GM19455 (cell line): ENCODE measurements at regions not wholly inside any gene's neighbourhood (a gene's known extent, or its start where the extent isn't known, plus 50 kb on each side); places are given as distances from the start of the nearest gene placed in this dataset.
"Not testable (repeated sequence)": the region's sequence is repeated elsewhere in the genome, so short reads cannot be mapped to it uniquely, and the experiment has no call there.

Experiments used
- ATAC-seq: cut with Tn5 transposase; IDR thresholded peaks from one replicate; pipeline ENCODE4 v1.9.1; 2021; ENCODE audit not compliant: unreplicated experiment

DNA sequence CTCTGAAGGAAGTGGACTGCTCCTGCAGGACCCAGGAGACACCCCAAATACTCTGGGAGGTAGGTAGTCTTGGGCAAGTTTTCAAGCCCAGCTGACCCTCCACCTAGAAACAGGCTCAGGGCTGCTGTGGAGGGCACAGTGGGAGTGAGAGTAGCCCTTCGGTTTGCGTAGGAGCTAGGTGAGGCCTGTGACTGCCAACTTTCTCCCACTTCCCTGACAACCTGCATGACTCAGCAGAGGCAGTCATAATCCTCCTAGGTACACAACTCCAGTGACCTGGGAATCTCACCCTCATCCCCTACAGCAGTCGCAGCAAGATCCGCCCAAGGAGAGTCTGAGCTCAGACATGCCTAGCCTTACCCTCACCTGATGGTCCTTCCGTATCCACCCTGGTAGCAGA lies 439.1 kb downstream of the CNTNAP4 start:
- ATAC-seq: not testable (repeated sequence)

DNA sequence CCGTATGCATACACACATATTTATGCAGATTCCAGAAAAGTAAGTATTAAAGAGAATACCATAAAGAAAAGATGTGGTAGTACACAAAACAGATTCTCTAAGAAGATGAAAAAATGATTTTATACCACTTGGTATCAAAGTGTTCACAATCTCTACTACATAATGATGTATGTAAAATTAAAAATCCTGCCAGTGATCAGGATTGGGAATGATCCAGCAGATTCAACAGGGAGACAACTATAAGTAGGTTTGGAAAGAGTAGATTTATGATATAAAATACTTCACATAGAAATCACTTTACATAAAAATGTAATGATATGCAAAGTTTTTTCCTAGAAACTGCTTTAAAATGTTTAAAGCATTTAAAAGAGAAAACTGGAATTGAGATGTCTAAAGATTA lies 447.0 kb downstream of the CNTNAP4 start:
- ATAC-seq: no peak

DNA sequence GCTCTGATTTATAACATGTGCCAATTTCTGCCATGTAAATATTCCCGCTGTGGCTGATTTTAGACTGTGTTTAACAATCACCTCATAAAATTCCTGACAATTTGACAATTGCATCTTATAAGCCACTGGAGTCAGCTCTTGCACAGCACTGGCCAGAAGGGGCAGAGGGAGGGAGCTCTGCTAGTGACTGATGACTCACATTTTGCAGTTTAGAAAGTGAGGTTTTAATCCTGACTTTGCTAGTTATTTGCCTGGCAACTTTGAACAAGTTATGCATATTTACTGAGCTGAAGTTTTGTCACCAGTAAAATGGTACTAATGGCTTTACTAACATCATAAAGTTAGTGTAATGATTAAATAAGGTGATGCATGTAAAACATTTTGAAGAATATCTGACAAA lies 452.3 kb downstream of the CNTNAP4 start:
- no peak for ATAC-seq

DNA sequence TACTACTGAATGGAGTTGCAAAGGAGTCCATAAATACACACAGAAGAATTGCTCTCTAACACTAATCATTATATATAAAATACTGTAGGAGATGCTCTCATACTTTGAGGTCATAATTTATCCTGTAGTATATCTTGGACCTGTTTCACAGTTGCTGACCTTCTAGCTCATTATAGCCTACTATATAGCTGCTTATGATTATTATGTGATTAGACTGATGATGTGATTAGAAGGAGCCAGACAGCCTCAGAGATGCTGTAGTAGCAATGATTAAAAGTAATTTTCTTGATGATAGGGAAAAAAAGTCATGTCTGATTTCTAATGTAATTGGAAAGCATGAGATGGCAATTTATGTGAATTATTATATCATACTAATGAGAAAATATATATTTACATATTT lies 455.7 kb downstream of the CNTNAP4 start:
- ATAC-seq: no peak

DNA sequence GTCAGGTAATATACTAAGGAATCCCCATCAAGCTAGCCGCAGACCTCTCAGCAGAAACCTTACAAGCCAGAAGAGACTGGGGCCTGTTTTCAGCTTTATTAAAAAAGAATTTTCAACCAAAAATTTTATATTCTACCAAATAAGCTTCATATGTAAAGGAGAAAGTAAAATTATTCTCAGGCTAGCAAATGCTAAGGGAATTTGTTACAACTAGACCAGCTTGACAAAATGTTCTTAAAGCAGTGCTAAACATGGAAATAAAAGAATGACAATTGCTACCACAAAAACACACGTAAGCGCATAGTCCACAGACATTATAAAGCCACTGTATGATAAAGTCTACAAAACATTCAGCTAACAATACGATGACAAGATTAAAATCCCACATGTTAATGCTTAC lies 449.4 kb upstream of the MON1B start:
- ATAC-seq: no peak

DNA sequence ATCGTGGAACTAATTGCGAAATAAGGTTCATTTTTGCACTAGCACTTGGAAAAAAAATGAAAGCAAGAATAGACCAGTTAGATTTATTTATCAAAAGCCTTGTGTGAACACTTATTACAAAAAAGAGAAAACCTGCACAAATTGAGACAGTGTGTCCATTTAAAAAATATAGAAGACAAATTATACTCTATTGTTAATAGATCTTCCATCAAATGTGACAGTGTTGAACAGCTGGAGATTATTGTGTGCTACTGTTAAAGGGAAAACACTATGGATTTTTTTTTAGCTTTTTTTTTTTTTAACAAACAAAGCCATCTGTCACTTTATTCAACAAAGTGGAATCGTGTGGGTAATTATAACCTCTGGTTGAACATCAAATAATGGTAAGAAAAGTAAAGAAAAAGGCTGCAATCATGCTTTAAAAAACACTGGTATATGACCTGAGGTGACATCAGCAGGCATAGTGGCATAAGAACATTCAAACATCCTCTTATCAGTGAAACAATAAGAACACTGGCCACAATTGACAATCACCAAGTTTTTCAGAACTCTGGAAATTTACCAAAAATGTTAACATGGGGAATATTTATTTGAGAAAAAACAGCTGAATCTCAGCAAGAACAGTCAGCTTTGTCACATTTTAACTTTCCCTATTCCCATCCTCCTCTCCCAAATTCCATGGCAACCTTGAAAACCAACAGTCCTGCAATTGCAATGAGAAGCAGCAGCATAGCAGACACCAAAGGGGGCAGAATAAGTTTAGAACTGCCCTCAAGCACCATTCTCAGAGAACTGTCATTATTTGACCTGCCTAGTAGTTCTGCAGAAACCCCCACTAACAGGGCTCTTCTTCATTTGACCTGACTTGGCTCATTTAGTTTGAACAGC lies 442.3 kb upstream of the MON1B start:
- ATAC-seq: no peak

DNA sequence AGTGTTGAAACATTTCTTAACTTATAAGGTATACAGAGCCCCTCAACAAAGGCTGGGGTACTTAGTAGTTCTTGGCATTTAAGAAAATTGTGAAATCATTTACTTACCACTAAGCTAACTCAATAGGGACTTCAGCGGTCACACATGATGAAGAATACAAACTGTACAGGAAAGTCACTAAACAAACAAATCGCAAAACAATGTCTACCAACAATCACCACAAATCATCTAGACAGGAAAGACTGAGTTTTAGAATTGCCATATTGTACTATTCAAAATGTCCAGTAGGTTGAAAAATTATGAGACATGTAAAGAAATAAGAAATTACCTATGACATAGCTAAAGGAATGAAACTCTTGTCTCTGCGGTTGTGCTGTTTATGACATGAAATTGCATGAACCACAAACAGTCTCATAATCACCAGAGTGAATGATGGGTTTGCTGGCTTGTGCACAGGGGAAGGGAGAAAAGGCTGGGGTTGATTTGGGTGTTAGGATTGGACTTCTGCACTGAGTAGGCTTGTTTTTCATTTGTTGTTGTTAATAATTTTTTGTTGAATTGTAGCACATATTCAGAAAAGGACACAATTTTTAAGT lies 441.1 kb upstream of the MON1B start:
- ATAC-seq: no peak

DNA sequence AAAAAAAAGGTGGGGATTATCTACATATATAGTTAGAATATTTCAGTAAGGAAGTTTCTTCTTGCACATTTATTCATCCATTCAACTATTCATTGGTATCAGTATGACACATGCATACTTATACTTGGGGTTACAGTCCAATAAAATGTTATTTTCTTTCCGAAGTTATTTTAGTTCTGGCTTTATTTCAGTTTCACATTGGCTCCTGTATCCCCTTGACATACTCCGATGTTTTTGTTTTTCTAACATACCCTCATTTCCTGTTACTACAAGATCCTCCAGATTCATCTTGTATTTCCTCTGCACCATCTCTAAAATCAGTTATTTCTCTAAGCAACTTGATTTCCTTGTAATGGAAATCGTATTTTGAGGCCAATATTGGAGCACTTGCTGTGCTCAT lies 435.5 kb upstream of the MON1B start:
- no peak for ATAC-seq

DNA sequence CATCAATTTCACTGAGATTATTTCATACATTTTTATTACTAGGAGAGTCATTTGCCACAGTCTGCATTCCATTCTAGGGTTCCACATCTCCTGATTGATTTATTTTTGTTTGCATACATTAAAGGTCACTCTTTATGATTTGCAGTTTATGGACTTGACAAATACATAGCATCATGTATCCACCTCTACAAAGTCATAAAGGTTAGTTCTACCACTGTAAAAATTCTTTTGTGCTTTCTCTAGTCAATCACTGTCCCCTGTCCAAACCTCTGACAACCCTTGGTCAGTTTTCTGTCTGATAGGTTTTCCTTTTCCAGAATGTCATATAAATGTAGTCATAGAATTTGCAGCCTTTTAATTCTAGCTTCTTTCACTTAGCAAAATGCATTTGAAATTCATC lies 434.6 kb upstream of the MON1B start:
- no peak for ATAC-seq

DNA sequence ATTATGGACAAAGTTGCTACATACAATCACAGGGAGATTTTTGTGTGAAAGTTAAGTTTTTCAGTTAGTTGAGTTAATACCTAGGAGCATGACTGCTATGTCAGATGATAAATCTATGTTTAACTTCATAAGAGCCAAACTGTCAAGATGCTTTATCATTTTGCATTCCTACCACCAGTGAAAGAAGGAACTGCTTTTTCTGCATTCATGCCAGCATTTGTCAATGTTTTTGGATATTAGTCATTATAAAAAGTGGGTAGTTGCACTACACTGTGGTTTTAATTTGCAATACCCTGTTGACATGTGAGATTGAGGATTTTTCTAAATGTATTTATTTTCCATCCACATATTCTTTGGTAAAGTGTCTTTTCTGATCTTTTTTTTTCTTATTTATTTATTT lies 434.0 kb upstream of the MON1B start:
- ATAC-seq: no peak

DNA sequence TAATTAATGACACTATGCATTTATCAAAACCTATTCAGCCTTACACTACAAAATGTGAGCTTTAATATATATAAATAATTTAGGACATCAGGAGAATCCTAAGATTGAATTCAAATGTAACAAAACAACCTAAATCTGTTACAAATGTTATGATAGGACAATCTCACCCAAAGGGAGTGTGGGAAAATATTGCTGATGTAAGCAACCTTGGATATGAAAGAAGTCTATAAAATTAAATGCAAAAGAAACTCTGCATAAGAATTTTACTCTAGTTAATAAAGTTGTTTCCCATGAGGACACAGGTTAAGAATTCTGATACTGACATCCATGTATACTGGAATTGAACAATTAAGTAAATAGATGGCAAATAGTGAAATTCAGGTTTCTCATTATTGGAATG lies 424.5 kb upstream of the MON1B start:
- ATAC-seq: no peak

DNA sequence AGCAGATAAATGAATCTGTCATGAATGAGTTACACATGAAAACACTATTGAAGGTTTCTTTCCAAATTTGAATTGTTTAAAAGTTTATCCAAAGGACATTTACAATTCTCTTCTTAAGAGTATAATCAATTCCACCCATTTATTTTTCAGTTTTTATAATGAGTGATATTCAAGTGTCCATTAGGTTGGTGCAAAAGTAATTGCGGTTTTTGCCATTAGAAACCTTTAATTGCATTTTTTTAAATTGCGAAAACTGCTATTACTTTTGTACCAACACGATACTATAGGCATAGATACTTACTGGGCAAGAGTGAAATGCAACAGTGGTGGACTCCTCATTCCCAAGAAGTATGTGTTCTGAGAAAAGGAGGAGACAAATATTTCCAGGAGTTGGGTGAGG lies 422.7 kb upstream of the MON1B start:
- ATAC-seq: no peak

DNA sequence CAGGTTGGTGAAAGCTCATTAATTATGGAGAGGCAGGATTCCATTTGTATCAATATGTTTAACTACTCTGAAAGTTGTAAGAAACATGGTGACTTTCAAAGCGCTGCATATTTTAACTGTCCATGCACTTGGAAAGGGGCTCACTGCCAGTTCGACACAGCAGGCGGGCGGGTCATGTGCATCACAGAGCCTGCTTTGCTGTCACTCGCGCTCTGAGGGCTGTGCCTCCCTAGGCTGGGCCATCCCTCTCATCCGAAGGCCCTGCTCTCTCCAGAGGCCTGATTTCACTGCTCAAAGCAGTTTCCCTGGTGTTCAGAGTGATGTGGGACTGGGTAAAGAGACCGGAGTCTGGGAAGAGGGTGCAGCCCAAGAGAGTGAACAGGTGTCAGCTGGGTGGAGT lies 422.0 kb upstream of the MON1B start:
- no peak for ATAC-seq

DNA sequence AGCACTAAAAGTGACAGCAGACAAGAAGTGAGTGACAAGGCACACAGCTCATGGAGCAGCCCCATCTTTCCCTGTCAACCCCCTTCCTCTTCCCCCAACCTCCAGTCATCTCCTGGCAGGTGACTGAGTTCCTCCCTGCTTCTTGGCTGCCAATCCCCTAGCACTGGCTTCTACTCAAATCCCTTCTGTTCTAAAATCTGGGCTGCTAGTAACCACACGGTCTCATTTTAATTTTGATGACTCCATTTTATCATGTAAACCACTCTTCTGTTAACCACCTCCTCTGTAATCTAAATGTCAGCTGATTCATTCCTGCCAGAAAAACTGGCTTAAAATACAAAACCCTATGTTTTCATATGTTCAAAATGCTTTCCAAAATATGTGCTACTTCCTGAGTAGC lies 419.8 kb upstream of the MON1B start:
- no peak for ATAC-seq

DNA sequence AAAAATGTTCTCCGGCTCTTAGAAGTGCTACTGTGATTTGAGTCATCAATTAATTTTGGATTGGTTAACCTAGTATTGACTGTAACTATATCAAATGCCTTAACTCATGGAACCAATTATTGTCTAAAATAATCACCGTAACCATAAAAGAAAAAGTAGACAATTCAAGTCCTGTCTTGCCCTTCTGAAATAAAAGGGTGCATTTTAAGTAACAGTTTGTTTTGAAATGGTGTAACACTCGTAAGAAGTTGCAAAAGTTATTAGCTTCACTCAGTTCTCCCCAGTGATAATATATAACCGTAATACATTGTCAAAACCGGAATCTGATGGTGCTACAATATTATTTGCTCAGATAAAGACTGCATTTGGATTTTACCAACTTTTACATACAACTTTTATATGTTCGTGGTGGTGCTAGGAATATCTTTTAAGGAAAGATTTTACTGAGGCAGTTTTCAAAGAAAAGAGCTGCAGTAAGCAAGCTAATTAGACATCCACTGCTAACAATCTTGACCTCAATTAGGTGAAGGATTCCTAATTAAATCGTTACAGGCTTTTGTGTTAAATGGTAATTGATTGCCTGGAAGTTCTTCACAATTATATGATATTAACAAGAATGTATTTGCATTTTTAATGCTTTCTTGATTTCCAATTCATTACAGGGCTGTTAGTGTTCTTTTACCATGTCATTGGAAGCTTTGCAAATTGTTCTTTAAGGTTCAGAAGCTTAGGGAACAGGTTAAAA lies 413.1 kb upstream of the MON1B start:
- ATAC-seq: no peak

DNA sequence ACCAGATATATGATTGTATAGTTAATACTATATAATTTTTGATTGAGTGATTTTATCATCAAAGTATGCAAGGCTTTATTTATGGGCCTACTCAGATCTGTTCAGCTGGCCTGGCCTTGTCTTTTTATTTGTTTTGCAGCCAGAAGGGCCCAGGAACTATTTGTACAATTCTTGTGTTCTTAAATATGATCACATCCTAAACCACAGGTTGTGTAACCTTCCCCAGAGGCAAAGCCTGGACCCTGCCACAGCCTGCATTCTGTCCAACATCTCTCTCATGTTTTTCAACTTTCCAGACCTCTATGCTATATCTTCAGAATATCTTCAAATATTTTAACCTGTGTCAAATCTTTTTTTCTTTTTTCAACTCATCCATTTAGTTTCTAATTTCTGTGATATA lies 410.4 kb upstream of the MON1B start:
- ATAC-seq: no peak

DNA sequence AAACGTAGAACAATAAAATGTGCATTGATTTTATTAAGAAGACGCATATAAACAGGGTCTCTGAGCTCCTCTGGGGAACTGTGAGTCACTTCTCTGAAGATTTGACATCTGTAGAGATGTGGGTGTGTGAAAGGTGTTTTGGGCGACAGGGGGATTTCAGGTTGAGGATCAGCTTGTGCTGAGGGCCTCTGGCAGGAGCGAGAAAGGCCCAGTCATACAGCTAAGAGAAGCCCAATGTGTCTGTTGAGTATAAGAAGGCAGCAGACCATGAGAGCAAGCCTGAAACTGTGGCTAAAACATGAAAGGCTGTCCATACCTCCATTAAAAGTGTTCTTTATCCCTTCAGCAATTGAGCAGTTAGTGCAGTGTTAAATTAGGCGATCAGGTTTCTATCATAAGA lies 406.5 kb upstream of the MON1B start:
- ATAC-seq: no peak

DNA sequence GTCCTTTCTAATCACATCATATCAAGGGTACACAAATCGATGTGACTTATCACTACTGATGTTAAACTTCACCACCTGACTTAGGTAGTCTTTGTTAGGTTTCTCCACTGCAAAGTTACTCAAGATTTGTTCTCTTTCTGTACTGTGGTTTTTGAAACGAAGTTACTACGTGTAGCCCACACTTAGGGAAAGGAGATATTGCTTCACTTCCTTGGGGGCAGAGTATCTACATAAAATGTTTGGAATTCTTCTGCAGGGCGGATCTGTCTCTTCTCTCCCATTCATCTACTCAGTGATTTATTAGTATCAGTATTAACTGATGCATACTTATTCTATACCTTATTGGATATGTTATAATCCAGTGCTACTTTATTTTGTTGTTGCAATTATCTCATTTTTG lies 403.6 kb upstream of the MON1B start:
- ATAC-seq: no peak

DNA sequence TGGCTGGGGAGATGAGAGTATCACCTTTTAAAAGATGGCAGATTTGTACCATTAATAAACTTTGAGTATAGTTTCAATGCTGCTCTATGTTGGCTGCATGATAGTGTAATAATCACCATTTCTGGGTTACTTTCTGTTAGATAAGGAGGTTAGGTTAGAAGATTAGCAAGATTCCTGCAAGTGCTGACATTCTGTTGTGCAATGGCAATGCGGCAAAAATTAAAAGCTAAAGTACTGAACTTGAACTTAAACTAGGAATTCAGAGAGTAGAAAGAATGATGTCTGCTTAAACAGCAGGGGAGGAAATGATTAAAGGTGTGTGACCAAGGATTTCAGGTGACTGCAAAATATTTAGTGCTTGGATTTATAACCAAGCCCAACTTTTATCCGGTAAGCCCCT lies 399.8 kb upstream of the MON1B start:
- ATAC-seq: no peak

DNA sequence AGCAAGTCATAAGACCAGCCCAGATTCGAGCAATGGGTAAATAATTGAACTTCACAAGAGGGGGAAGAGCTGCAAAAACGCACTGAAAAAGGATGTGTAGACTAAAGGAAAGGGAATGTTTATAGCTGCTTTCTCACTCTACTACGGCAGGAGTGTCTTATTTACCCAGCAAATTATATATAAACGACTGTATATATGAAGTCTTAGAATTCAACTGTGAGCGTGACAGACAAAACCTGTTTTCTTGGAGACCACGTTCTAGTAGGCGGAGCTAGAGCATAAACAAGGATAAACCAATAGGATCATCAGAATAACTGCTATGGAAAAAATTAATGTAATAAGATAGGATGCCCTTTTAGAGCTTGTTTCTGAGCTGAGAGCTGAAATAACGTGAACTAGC lies 394.6 kb upstream of the MON1B start:
- ATAC-seq: no peak

DNA sequence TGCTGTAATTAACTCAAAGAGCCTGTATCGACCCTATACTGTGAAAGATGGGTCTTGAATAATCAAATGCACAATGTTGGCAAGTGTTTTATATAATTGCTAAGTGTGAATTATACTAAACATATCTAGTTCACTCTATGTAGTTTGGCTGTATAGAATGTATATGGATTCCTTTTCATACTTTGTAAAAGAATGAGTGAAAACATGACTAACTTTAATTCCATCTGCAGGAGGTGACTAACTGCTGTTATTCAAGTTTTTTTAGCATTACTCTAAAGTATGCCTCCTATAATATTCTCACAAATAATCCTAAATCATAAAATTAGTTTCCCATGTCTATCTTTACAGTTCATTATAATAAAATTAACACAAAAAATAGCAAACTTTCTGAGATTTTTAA lies 394.0 kb upstream of the MON1B start:
- ATAC-seq: no peak

DNA sequence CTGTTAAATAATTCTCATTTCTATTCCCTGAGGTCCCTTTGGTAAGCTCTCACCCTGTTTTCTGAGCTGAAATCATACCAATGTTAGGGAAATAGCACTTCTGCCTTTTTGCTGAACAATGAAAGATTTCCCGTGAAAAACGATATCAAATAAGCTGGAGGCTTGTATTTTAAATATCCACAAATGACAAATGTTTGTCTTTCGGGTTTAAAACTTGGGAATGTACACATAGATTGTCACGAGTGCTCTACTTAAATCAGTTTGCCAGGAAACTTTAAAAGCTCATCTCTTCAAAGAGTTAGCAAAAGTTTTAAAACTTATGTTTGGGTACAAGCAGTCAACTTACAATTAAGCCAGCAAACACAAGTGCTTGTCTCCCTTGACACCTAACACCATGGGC lies 393.5 kb upstream of the MON1B start:
- no peak for ATAC-seq
